Fibroblast of skin of back (primary cell): ENCODE measurements at regions not wholly inside any gene's neighbourhood (a gene's known extent, or its start where the extent isn't known, plus 50 kb on each side); places are given as distances from the start of the nearest gene placed in this dataset.

ENCODE experiments used
- DNase-seq: peaks from one replicate; pipeline ENCODE4 v3.0.0-alpha.2; 2013

GRCh38 chr6:105844275-105844883 lies 241.8 kb upstream of the PRDM1 start:
- DNase-seq, result peak; percentile 21

GRCh38 chr6:105839266-105839665 lies 246.9 kb upstream of the PRDM1 start:
- peak; percentile 19 for DNase-seq

- DNase-seq, result no peak
Measured at GRCh38 chr6:105838171-105838570, 248.0 kb upstream of the PRDM1 start.

- no peak for DNase-seq
Measured at GRCh38 chr6:105836889-105837288, 249.2 kb upstream of the PRDM1 start.

DNA sequence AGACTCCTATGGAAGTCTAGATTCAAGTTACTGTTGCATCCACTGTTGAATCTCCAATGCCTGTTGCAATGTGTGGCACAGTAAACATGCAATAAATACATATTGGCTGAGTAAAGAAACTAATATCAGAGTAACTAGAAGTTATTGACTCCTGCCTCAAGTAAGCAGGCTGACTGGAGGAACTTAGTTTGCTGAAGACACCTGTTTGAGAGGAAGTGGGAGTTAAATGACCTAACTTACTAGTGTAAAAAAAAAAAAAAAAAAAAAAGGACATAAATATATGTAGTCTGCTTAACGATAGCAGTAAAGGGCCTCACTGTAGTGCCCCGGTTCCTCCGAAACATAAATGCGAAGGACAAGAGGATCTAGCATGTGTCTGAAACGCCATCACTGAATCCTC lies 249.8 kb upstream of the PRDM1 start:
- DNase-seq, result no peak

DNA sequence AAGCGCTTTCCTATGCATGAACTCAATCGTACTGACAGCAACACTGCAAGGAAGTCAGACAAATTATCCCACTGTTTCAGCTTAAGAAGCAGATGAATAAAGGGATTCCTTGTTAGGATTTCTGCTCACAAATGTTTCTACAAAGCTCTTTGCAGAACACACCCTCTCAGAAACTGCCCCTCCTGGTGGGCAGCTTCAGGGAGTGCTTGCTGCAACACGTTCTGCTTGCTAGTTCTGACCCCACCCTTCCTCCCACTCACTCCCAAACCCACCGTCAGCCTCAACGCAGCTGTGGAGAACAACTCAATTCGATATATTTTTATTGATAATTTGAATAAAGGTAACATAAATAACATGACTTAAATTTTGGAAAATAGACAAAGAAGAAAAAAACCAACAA lies 250.8 kb upstream of the PRDM1 start:
- DNase-seq, result peak; percentile 25

DNA sequence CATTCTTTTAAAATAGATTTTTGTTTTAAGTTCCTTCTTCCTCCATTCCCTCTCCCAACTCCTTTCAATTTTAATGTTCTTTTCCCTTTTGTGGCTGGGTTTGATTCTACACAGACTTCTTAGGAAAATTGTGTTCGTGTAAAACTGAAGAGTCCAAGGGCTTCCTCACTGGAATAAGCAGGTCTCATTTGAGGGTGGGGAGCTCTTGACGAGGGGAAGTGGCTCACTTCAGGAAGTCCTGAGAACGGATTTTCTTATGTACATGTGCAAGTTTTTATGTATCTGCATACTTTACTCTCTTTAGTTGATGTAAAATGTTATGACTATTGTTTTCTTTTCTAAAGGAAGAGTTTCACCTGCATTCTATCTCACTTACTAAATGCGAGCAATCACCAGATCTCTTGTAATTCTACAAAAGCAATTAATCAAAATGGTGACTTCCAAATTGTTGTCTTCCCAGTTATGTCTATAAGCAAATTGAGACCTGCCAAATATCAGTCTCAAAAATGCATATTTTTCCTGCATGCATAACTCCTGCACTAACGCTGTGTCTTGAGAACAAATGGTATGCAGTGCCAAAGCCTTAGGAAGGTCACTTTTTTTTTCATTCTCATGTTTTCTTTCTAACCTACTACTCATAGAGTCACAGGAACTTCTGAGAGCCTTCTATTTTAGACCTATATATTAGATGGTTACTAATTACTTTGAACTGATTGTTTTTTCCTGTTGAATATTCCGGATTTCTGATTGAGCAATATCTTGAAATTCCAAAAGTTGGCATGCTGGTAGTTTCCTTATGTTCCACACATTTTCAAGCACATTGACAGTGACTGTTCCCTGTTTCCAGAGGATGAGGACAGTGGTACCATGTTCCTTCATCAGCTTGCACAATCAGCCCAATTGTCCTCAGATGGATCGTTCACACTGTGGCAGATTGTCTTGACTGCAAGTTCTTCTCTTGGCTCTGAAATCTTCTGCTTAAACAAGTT lies 251.9 kb upstream of the PRDM1 start:
- DNase-seq, result no peak

DNA sequence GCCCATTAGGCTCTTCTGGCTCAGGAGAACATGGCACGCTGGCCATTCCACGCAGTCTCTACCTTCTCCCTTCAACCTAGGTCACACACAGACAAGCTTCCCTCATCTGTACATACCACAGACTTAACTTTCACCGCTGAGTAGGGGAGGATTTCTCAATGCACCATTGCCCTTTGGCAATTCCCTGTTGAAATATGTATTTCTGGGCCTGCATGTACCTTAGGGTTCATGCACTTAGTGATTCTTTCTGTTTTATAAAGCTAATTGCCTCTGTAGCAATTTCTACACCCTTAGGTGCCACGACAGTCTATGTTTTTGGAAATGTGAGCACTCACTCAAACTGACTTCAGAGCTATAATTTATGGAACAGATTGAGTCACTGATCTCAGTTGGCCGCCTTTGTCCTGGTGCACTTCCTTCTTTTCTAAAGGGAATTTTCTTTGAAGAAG lies 253.8 kb upstream of the PRDM1 start:
- DNase-seq, result no peak

GRCh38 chr6:105831311-105832097 lies 254.6 kb upstream of the PRDM1 start:
- peak; percentile 33 for DNase-seq

- no peak for DNase-seq
Measured at GRCh38 chr6:105825210-105825609, 260.9 kb upstream of the PRDM1 start.

DNA sequence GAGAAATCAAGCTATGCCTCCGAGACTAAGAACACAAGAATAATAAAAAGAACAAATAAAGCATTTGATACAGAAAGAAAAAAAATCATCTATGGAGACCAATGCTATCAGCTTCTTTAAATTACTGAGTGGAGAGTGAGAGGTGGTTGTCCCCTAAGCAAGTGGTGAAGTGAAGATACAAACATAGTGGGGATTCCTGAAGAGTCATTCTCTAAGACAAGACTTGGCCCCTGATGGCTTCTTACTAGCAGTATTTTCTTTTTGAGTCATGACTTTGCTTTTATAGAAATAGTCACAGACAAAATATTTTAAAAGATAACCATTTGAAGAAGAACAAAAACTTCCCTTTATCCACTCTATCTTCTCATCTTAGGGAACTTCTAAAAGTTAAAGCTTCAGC lies 261.4 kb upstream of the PRDM1 start:
- peak; percentile 90 for DNase-seq

- DNase-seq, result no peak
Measured at GRCh38 chr6:105821777-105822176, 264.4 kb upstream of the PRDM1 start.

DNA sequence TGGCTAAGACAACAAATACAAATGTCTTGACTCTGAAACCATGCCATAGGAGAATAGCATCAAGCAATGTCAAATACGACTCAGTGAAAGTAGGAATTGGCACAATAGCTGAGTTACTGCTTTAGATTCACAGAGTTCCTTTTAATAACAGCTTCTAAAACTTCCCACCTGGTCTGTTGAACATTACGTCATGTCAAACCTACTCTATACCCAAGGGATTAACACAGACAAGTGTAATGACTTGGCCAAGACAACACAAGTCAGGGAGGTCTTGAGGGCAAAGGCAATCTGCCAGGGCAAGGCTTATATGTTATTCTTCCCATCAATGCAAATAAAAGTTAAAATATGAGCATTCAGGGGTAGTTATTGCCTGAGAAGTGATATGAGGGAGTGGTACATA lies 265.1 kb upstream of the PRDM1 start:
- DNase-seq, result no peak

GRCh38 chr6:105819745-105820144 lies 266.4 kb upstream of the PRDM1 start:
- no peak for DNase-seq

- DNase-seq, result no peak
Measured at GRCh38 chr6:105818505-105818904, 267.6 kb upstream of the PRDM1 start.

DNA sequence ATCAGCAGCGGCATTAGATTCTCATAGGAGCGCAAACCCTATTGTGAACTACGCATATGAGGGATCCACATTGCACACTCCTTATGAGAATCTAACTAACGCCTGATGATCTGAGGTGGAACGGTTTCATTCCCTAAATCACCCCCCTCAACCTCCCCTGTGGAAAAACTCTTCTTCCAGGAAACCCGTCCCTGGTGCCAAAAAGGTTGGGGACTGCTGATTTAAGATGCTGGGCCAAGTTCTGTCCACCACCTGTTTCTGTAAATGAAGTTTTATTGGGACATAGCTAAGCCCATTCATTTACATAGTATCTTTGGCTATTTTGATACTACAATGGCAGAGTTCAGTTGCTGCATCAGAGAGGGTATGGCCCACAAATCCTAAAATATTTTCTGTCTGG lies 268.2 kb upstream of the PRDM1 start:
- DNase-seq, result no peak

DNA sequence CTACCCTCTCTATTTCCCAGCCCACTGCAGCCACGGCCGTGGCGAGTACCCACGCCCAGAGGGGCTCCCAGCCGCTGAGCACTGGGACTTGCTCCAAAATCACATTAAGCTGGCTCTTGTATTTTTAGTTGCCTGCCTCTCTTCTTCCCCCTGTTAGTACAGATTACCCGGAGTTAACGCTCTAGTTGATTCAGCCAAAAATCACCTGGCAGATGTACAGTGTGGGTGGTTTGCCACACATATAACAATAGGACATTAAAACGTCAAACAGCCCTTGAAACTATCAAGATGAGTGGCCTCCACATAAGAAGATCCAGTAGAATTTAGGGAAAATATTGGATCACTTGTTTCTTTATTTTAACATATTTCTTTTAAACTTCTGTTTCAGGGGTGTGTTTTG lies 268.8 kb upstream of the PRDM1 start:
- no peak for DNase-seq

- DNase-seq, result no peak
Measured at GRCh38 chr6:105816847-105817246, 269.3 kb upstream of the PRDM1 start.

DNA sequence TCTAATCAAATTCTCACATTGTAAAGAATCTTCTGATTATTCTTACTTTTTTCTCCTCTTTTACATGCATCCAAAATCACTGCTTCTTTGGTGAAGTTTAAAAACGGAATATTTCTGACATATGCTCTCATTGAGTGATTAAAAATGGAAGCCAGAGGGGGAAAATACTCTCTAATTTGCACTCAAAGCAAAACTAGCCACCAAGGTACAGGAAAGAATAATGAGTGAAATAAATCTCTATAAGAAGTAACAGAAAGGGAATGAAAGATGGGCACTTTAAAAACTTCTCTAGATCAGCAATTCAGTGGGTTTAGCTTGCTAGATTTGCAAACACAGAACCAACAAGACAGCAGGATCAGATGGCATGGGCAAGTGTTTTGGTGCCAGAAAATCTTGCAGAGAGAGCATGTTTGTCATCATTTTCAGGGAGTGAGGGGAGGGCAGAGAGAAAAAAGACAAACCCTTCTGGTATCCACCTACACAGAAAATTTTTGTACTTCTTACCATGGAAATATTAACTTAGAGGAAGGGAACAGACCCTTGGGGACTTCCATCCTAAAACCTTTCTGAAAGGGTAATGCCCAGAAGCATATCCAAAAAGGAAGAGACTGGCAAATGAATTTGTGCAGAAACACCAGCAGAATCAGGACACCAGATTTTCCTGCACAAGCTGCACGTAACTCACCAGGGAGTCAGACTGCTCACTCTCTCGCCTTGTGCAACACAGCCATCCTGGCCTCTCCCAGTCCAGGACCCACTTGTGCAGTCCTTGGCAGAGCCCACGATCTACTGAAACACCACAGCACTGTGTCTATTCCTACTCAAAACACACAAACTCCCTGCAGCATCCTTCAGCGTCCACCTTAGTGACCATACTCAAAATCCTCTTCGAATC lies 270.2 kb upstream of the PRDM1 start:
- no peak for DNase-seq

- DNase-seq, result no peak
Measured at GRCh38 chr6:105814745-105815536, 271.2 kb upstream of the PRDM1 start.

GRCh38 chr6:105810922-105811482 lies 275.1 kb upstream of the PRDM1 start:
- DNase-seq, result no peak
